ENCODE measurements at regions not wholly inside any gene's neighbourhood (a gene's known extent, or its start where the extent isn't known, plus 50 kb on each side); places are given as distances from the start of the nearest gene placed in this dataset. TPM values are rescaled to one million over a fixed set of nuclear protein-coding genes. Genes with fewer than 3 reads are reported as not detected.

DNA sequence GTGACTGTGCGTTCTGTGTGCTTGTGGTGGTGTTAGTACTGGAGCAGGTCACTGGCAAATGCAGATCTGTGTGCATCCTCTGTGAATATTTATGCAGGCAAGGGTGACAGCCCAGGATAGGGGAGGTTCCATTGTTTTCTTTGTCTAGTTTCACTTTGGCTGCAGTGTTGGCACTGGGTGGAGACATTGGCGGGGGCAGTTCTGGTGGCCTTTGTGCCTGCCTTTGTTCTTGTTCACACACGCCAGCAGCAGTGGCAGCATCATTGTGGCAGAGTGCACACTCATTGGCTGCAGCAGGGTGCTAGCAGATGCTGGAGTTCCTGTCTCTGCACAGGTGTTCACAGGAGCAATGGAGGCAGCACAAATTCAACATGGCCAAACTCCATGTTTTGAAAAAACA is 495.3 kb downstream of the UBE2NL start:
- H3K27ac Mint-ChIP-seq, result no peak overlapping the region
- no peak overlapping the region for H3K4me3 Mint-ChIP-seq

GRCh38 chrX:144388738-144389137 is 504.9 kb downstream of the UBE2NL start:
- Histone ChIP-seq H3K9me3 (ENCODE audit: low read depth) (peaks cover 9% of the 10 kb centered on the region), H3K36me3 (no peaks in the 10 kb centered on the region), H3K79me2 (ENCODE audit: low read depth) (no peaks in the 10 kb centered on the region), H3K27ac (no peak overlapping the region), H4K20me1 (ENCODE audit: low read depth) (no peaks in the 10 kb centered on the region), H3K9ac (no peak overlapping the region), H3K27me3 (no peaks in the 10 kb centered on the region), H2AFZ (replicated peaks) (no peak overlapping the region), H3F3A (ENCODE audit: low read depth) (no peaks in the 10 kb centered on the region), H3K4me1 (no peaks in the 10 kb centered on the region), H3K4me3 (no peak overlapping the region), H3K4me2 (no peak overlapping the region)
- Mint-ChIP-seq H3K27me3 (ENCODE audit: insufficient read depth, low read depth) (no peaks in the 10 kb centered on the region), H3K27ac (no peak overlapping the region), H3K4me3 (no peak overlapping the region), H3K36me3 (no peaks in the 10 kb centered on the region), H3K4me1 (no peaks in the 10 kb centered on the region), H3K9me3 (no peaks in the 10 kb centered on the region)
- TF ChIP-seq EZH2 (IDR thresholded peaks at IDR 0.05), result no peak
- TF ChIP-seq, protein P1, sequence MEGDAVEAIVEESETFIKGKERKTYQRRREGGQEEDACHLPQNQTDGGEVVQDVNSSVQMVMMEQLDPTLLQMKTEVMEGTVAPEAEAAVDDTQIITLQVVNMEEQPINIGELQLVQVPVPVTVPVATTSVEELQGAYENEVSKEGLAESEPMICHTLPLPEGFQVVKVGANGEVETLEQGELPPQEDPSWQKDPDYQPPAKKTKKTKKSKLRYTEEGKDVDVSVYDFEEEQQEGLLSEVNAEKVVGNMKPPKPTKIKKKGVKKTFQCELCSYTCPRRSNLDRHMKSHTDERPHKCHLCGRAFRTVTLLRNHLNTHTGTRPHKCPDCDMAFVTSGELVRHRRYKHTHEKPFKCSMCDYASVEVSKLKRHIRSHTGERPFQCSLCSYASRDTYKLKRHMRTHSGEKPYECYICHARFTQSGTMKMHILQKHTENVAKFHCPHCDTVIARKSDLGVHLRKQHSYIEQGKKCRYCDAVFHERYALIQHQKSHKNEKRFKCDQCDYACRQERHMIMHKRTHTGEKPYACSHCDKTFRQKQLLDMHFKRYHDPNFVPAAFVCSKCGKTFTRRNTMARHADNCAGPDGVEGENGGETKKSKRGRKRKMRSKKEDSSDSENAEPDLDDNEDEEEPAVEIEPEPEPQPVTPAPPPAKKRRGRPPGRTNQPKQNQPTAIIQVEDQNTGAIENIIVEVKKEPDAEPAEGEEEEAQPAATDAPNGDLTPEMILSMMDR (IDR thresholded peaks at IDR 0.05), result no peak
- no peak for TF ChIP-seq EZH2phosphoT487 (IDR thresholded peaks at IDR 0.05)
- no peak for DNase-seq (ENCODE audit: low spot score)

More for the DNA sequence above, 495.3 kb downstream of the UBE2NL start:
- H3K9me3 Mint-ChIP-seq, result peaks cover 11% of the 10 kb centered on the region
- H3K4me1 ChIP-seq, result peaks cover 4% of the 10 kb centered on the region
- no peaks in the 10 kb centered on the region for H3K9me3 ChIP-seq (ENCODE audit: low read depth)
- no peak overlapping the region for H3K9ac ChIP-seq
- no peaks in the 10 kb centered on the region for H3F3A ChIP-seq (ENCODE audit: low read depth)
- H3K36me3 Mint-ChIP-seq, result no peaks in the 10 kb centered on the region
- H2AFZ ChIP-seq (replicated peaks), result no peak overlapping the region
- no peaks in the 10 kb centered on the region for H3K4me1 Mint-ChIP-seq
- no peaks in the 10 kb centered on the region for H4K20me1 ChIP-seq (ENCODE audit: low read depth)
- H3K79me2 ChIP-seq (ENCODE audit: low read depth), result no peaks in the 10 kb centered on the region
- no peak overlapping the region for H3K27ac ChIP-seq
- no peak overlapping the region for H3K4me3 ChIP-seq
- peaks cover 5% of the 10 kb centered on the region for H3K27me3 Mint-ChIP-seq (ENCODE audit: insufficient read depth, low read depth)
- no peak for TF ChIP-seq EZH2 (IDR thresholded peaks at IDR 0.05)
- TF ChIP-seq, protein P1 (IDR thresholded peaks at IDR 0.05), result no peak
- no peak for TF ChIP-seq EZH2phosphoT487 (IDR thresholded peaks at IDR 0.05)
- no peak for DNase-seq (ENCODE audit: low spot score)
- H3K4me2 ChIP-seq, result no peak overlapping the region
- H3K36me3 ChIP-seq, result no peaks in the 10 kb centered on the region
- no peaks in the 10 kb centered on the region for H3K27me3 ChIP-seq

Small RNA genes in the stretch of these regions (small RNA-seq; reads per million reads assigned to genes)
- not detected for gene AC234064.1
